ENCODE measurements at regions not wholly inside any gene's neighbourhood (a gene's known extent, or its start where the extent isn't known, plus 50 kb on each side); places are given as distances from the start of the nearest gene placed in this dataset.

GRCh38 chr5:165920655-165921054, 2370.8 kb upstream of the WWC1 start:
- H3K27me3 Mint-ChIP-seq (ENCODE audit: low read depth): no peaks in the 10 kb centered on the region
- DNase-seq (ENCODE audit: low spot score): no peak

GRCh38 chr5:165928971-165929370, 2362.5 kb upstream of the WWC1 start:
- H3K27ac Mint-ChIP-seq: no peak overlapping the region
- H3K27me3 Mint-ChIP-seq (ENCODE audit: low read depth): no peaks in the 10 kb centered on the region
- H3K4me1 Mint-ChIP-seq (ENCODE audit: low read depth): no peaks in the 10 kb centered on the region
- peaks cover 39% of the 10 kb centered on the region for H3K9me3 Mint-ChIP-seq
- H3K4me3 Mint-ChIP-seq: no peak overlapping the region
- no peaks in the 10 kb centered on the region for H3K36me3 Mint-ChIP-seq (ENCODE audit: low read depth)
- no peak for DNase-seq (ENCODE audit: low spot score)

More at GRCh38 chr5:165920655-165921054, 2370.8 kb upstream of the WWC1 start:
- no peaks in the 10 kb centered on the region for H3K36me3 Mint-ChIP-seq (ENCODE audit: low read depth)
- no peak overlapping the region for H3K27ac Mint-ChIP-seq
- H3K4me1 Mint-ChIP-seq (ENCODE audit: low read depth): no peaks in the 10 kb centered on the region
- no peak overlapping the region for H3K4me3 Mint-ChIP-seq
- peaks cover 21% of the 10 kb centered on the region for H3K9me3 Mint-ChIP-seq

GRCh38 chr5:165940541-165940940, 2350.9 kb upstream of the WWC1 start:
- Mint-ChIP-seq H3K9me3 (peaks cover 20% of the 10 kb centered on the region), H3K27ac (no peak overlapping the region), H3K4me1 (ENCODE audit: low read depth) (no peaks in the 10 kb centered on the region), H3K4me3 (no peak overlapping the region), H3K36me3 (ENCODE audit: low read depth) (no peaks in the 10 kb centered on the region), H3K27me3 (ENCODE audit: low read depth) (no peaks in the 10 kb centered on the region)
- no peak for DNase-seq (ENCODE audit: low spot score)

GRCh38 chr5:165956854-165957253, 2334.6 kb upstream of the WWC1 start:
- H3K4me3 Mint-ChIP-seq: no peak overlapping the region
- H3K27me3 Mint-ChIP-seq (ENCODE audit: low read depth): no peaks in the 10 kb centered on the region
- DNase-seq (ENCODE audit: low spot score): no peak
- no peaks in the 10 kb centered on the region for H3K36me3 Mint-ChIP-seq (ENCODE audit: low read depth)
- H3K9me3 Mint-ChIP-seq: peaks cover 23% of the 10 kb centered on the region
- H3K4me1 Mint-ChIP-seq (ENCODE audit: low read depth): no peaks in the 10 kb centered on the region
- H3K27ac Mint-ChIP-seq: no peak overlapping the region

GRCh38 chr5:165981671-165982070, 2309.8 kb upstream of the WWC1 start:
- Mint-ChIP-seq H3K27ac (no peak overlapping the region), H3K4me1 (ENCODE audit: low read depth) (no peaks in the 10 kb centered on the region), H3K9me3 (peaks cover 31% of the 10 kb centered on the region), H3K27me3 (ENCODE audit: low read depth) (no peaks in the 10 kb centered on the region), H3K36me3 (ENCODE audit: low read depth) (no peaks in the 10 kb centered on the region), H3K4me3 (no peak overlapping the region)
- DNase-seq (ENCODE audit: low spot score): no peak

- no peak for DNase-seq (ENCODE audit: low spot score)
- no peaks in the 10 kb centered on the region for H3K27me3 Mint-ChIP-seq (ENCODE audit: low read depth)
Observed at GRCh38 chr5:165996201-165996875, 2295.1 kb upstream of the WWC1 start.

GRCh38 chr5:165999693-166000320, 2291.6 kb upstream of the WWC1 start:
- H3K27ac Mint-ChIP-seq: no peak overlapping the region
- H3K4me3 Mint-ChIP-seq: no peak overlapping the region
- no peaks in the 10 kb centered on the region for H3K36me3 Mint-ChIP-seq (ENCODE audit: low read depth)
- no peaks in the 10 kb centered on the region for H3K27me3 Mint-ChIP-seq (ENCODE audit: low read depth)
- DNase-seq (ENCODE audit: low spot score): no peak
- no peaks in the 10 kb centered on the region for H3K4me1 Mint-ChIP-seq (ENCODE audit: low read depth)
- peaks cover 31% of the 10 kb centered on the region for H3K9me3 Mint-ChIP-seq

More at GRCh38 chr5:165996201-165996875, 2295.1 kb upstream of the WWC1 start:
- H3K4me1 Mint-ChIP-seq (ENCODE audit: low read depth): no peaks in the 10 kb centered on the region
- no peak overlapping the region for H3K4me3 Mint-ChIP-seq
- peaks cover 36% of the 10 kb centered on the region for H3K9me3 Mint-ChIP-seq
- H3K27ac Mint-ChIP-seq: no peak overlapping the region
- no peaks in the 10 kb centered on the region for H3K36me3 Mint-ChIP-seq (ENCODE audit: low read depth)

- Mint-ChIP-seq H3K36me3 (ENCODE audit: low read depth) (no peaks in the 10 kb centered on the region), H3K9me3 (peaks cover 24% of the 10 kb centered on the region), H3K27me3 (ENCODE audit: low read depth) (no peaks in the 10 kb centered on the region), H3K4me1 (ENCODE audit: low read depth) (no peaks in the 10 kb centered on the region), H3K4me3 (no peak overlapping the region), H3K27ac (no peak overlapping the region)
- DNase-seq (ENCODE audit: low spot score): no peak
Observed at GRCh38 chr5:166004006-166004405, 2287.4 kb upstream of the WWC1 start.

GRCh38 chr5:166013415-166013814, 2278.0 kb upstream of the WWC1 start:
- H3K4me1 Mint-ChIP-seq (ENCODE audit: low read depth): no peaks in the 10 kb centered on the region
- H3K9me3 Mint-ChIP-seq: peaks cover 31% of the 10 kb centered on the region
- no peak overlapping the region for H3K4me3 Mint-ChIP-seq
- H3K36me3 Mint-ChIP-seq (ENCODE audit: low read depth): no peaks in the 10 kb centered on the region
- no peaks in the 10 kb centered on the region for H3K27me3 Mint-ChIP-seq (ENCODE audit: low read depth)
- DNase-seq (ENCODE audit: low spot score): no peak
- no peak overlapping the region for H3K27ac Mint-ChIP-seq

- Mint-ChIP-seq H3K4me1 (ENCODE audit: low read depth) (no peaks in the 10 kb centered on the region), H3K4me3 (no peak overlapping the region), H3K27me3 (ENCODE audit: low read depth) (no peaks in the 10 kb centered on the region), H3K36me3 (ENCODE audit: low read depth) (no peaks in the 10 kb centered on the region), H3K9me3 (peaks cover 28% of the 10 kb centered on the region), H3K27ac (no peak overlapping the region)
- no peak for DNase-seq (ENCODE audit: low spot score)
Observed at GRCh38 chr5:166014256-166014655, 2277.2 kb upstream of the WWC1 start.

- Mint-ChIP-seq H3K36me3 (ENCODE audit: low read depth) (no peaks in the 10 kb centered on the region), H3K27ac (no peak overlapping the region), H3K27me3 (ENCODE audit: low read depth) (no peaks in the 10 kb centered on the region), H3K4me1 (ENCODE audit: low read depth) (no peaks in the 10 kb centered on the region), H3K9me3 (peaks cover 24% of the 10 kb centered on the region), H3K4me3 (no peak overlapping the region)
- DNase-seq (ENCODE audit: low spot score): no peak
Observed at GRCh38 chr5:166018716-166019115, 2272.7 kb upstream of the WWC1 start.

GRCh38 chr5:166022065-166022464, 2269.4 kb upstream of the WWC1 start:
- Mint-ChIP-seq H3K36me3 (ENCODE audit: low read depth) (no peaks in the 10 kb centered on the region), H3K4me1 (ENCODE audit: low read depth) (no peaks in the 10 kb centered on the region), H3K4me3 (no peak overlapping the region), H3K9me3 (peaks cover 20% of the 10 kb centered on the region), H3K27ac (no peak overlapping the region), H3K27me3 (ENCODE audit: low read depth) (no peaks in the 10 kb centered on the region)
- DNase-seq (ENCODE audit: low spot score): no peak

- Mint-ChIP-seq H3K4me3 (no peak overlapping the region), H3K27me3 (ENCODE audit: low read depth) (no peaks in the 10 kb centered on the region), H3K36me3 (ENCODE audit: low read depth) (no peaks in the 10 kb centered on the region), H3K27ac (no peak overlapping the region), H3K4me1 (ENCODE audit: low read depth) (no peaks in the 10 kb centered on the region), H3K9me3 (peaks cover 35% of the 10 kb centered on the region)
- DNase-seq (ENCODE audit: low spot score): no peak
Observed at GRCh38 chr5:166024970-166025369, 2266.5 kb upstream of the WWC1 start.

GRCh38 chr5:166027582-166027981, 2263.9 kb upstream of the WWC1 start:
- Mint-ChIP-seq H3K4me1 (ENCODE audit: low read depth) (no peaks in the 10 kb centered on the region), H3K9me3 (peaks cover 41% of the 10 kb centered on the region), H3K36me3 (ENCODE audit: low read depth) (no peaks in the 10 kb centered on the region), H3K27me3 (ENCODE audit: low read depth) (no peaks in the 10 kb centered on the region), H3K4me3 (no peak overlapping the region), H3K27ac (no peak overlapping the region)
- DNase-seq (ENCODE audit: low spot score): no peak

GRCh38 chr5:166031926-166032325, 2259.5 kb upstream of the WWC1 start:
- no peak for DNase-seq (ENCODE audit: low spot score)
- Mint-ChIP-seq H3K36me3 (ENCODE audit: low read depth) (no peaks in the 10 kb centered on the region), H3K9me3 (peaks cover 33% of the 10 kb centered on the region), H3K4me3 (no peak overlapping the region), H3K27me3 (ENCODE audit: low read depth) (no peaks in the 10 kb centered on the region), H3K27ac (no peak overlapping the region), H3K4me1 (ENCODE audit: low read depth) (no peaks in the 10 kb centered on the region)
